ENCODE measurements at regions not wholly inside any gene's neighbourhood (a gene's known extent, or its start where the extent isn't known, plus 50 kb on each side); places are given as distances from the start of the nearest gene placed in this dataset.

- TF ChIP-seq CTCF (IDR thresholded peaks at IDR 0.05) (no peak), POLR2A (IDR thresholded peaks at IDR 0.05) (no peak)
These were observed 199.2 kb upstream of the POU3F2 start for GRCh38 chr6:98635191-98635590.

Data from gastroesophageal sphincter (tissue), 3 donors.